KMS-11 (cell line): ENCODE measurements at regions not wholly inside any gene's neighbourhood (a gene's known extent, or its start where the extent isn't known, plus 50 kb on each side); places are given as distances from the start of the nearest gene placed in this dataset.
A peak's percentile ranks its signal among the peaks of the same experiment; 100 is the strongest.

Experiments
- H2AFZ ChIP-seq: fragments of 200-600 bp; sonication (generic); 2 replicates; pipeline ENCODE4 v1.6.1; 2016; ENCODE audit warnings: antibody characterized with exemption, mixed run types, low read depth
- H3K27ac ChIP-seq: fragments of 200-600 bp; sonication (generic); 2 replicates; pipeline ENCODE4 v1.6.1; 2016; ENCODE audit warnings: mild to moderate bottlenecking, mixed run types
- H3K27me3 ChIP-seq: fragments of 200-600 bp; sonication (generic); 2 replicates; pipeline ENCODE4 v1.6.1; 2017; ENCODE audit warnings: mild to moderate bottlenecking, low read depth, mixed run types, moderate library complexity; ENCODE audit not compliant: insufficient read depth
- H3K36me3 ChIP-seq: fragments of 200-600 bp; sonication (generic); 2 replicates; pipeline ENCODE4 v1.6.1; 2017; ENCODE audit warnings: mild to moderate bottlenecking, mixed run types; ENCODE audit not compliant: insufficient read depth
- H3K4me1 ChIP-seq: fragments of 200-600 bp; sonication (generic); 2 replicates; pipeline ENCODE4 v1.6.1; 2016; ENCODE audit warnings: mild to moderate bottlenecking, low read depth, mixed run types; ENCODE audit not compliant: poor library complexity, severe bottlenecking
- H3K4me2 ChIP-seq: fragments of 200-600 bp; sonication (generic); 2 replicates; pipeline ENCODE4 v1.7.0; 2016; ENCODE audit warnings: mild to moderate bottlenecking, mixed run types
- H3K4me3 ChIP-seq: fragments of 200-600 bp; sonication (generic); IDR thresholded peaks from 2 replicates; pipeline ENCODE4 v1.6.1; 2017; ENCODE audit warnings: low read depth, low read length, mixed read lengths; ENCODE audit not compliant: insufficient read depth
- H3K79me2 ChIP-seq: fragments of 200-600 bp; sonication (generic); 2 replicates; pipeline ENCODE4 v1.6.1; 2016; ENCODE audit warnings: low read depth, mixed run types; ENCODE audit not compliant: insufficient read depth
- H3K9ac ChIP-seq: fragments of 200-600 bp; sonication (generic); 2 replicates; pipeline ENCODE4 v1.6.1; 2016; ENCODE audit warnings: mild to moderate bottlenecking, mixed run types
- H4K20me1 ChIP-seq: fragments of 200-600 bp; sonication (generic); 2 replicates; pipeline ENCODE4 v1.6.1; 2016; ENCODE audit warnings: mild to moderate bottlenecking, mixed run types; ENCODE audit not compliant: insufficient read depth
- TF ChIP-seq, protein P1 (sequence below): fragments of 200-600 bp; sonication (generic); conservative IDR thresholded peaks from 2 replicates; pipeline ENCODE4 v1.6.1; 2017; ENCODE audit warnings: low read depth, mild to moderate bottlenecking, antibody characterized with exemption, low read length, moderate library complexity, mixed read lengths

GRCh38 chr7:84337429-84337828, 142.8 kb upstream of the SEMA3A start:
- no peak overlapping the region for H3K9ac ChIP-seq
- TF ChIP-seq, protein P1, sequence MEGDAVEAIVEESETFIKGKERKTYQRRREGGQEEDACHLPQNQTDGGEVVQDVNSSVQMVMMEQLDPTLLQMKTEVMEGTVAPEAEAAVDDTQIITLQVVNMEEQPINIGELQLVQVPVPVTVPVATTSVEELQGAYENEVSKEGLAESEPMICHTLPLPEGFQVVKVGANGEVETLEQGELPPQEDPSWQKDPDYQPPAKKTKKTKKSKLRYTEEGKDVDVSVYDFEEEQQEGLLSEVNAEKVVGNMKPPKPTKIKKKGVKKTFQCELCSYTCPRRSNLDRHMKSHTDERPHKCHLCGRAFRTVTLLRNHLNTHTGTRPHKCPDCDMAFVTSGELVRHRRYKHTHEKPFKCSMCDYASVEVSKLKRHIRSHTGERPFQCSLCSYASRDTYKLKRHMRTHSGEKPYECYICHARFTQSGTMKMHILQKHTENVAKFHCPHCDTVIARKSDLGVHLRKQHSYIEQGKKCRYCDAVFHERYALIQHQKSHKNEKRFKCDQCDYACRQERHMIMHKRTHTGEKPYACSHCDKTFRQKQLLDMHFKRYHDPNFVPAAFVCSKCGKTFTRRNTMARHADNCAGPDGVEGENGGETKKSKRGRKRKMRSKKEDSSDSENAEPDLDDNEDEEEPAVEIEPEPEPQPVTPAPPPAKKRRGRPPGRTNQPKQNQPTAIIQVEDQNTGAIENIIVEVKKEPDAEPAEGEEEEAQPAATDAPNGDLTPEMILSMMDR: no peak
- no peaks in the 10 kb centered on the region for H3K36me3 ChIP-seq
- H3K27ac ChIP-seq: no peak overlapping the region
- H3K4me1 ChIP-seq: peaks cover 24% of the 10 kb centered on the region
- no peak overlapping the region for H3K4me2 ChIP-seq
- H4K20me1 ChIP-seq: no peaks in the 10 kb centered on the region
- no peaks in the 10 kb centered on the region for H3K79me2 ChIP-seq
- H3K27me3 ChIP-seq: no peaks in the 10 kb centered on the region
- H3K4me3 ChIP-seq: no peak overlapping the region
- no peak overlapping the region for H2AFZ ChIP-seq

DNA sequence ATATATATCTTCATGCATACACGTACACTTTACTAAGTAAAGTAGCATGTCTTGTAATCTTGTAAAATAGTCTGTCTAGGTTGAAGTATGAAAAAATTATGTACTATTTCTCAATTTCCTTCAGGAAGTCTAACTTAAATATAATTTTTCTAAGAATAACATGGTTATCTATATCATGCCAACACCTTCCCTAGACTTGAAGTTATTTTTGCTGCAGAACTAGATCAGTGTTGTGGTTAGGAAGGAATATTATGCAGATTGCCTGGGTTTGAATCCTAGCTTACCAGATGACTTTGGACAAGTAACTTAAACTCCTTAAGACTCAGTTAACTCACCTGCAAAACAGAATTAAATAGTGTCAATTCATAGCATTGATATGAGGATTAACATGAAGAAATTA, 142.2 kb upstream of the SEMA3A start:
- Histone ChIP-seq H3K79me2 (no peaks in the 10 kb centered on the region), H2AFZ (peak overlapping the region; percentile 56), H3K27me3 (no peaks in the 10 kb centered on the region), H3K9ac (no peak overlapping the region), H3K4me1 (peaks cover 24% of the 10 kb centered on the region), H3K27ac (peak overlapping the region; percentile 39; the same call in 1 of the 2 replicates), H3K4me2 (peak overlapping the region; percentile 44), H3K36me3 (no peaks in the 10 kb centered on the region), H3K4me3 (no peak overlapping the region), H4K20me1 (no peaks in the 10 kb centered on the region)
- TF ChIP-seq, protein P1: no peak

DNA sequence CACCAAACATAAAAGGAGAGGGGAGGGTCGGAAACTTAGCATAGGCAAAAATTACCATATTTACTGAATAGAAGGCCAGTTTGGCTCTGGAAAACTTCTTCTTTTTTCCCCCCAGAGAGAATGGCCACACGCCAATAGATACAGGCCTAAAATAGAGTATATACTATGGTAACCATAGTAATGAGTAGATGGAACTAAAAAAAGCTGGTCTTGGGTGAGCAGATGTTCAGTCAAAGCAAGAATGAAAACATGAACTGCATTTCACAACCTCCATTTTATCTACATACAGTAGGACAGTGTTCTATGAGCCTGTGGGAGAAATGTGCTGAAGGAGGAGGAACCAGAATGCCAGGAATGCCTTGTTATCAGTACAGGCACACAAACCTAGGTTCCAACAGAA, 141.7 kb upstream of the SEMA3A start:
- TF ChIP-seq, protein P1: no peak
- no peaks in the 10 kb centered on the region for H3K27me3 ChIP-seq
- no peaks in the 10 kb centered on the region for H3K79me2 ChIP-seq
- H3K4me1 ChIP-seq: peaks cover 24% of the 10 kb centered on the region
- no peak overlapping the region for H3K9ac ChIP-seq
- H3K27ac ChIP-seq: peak overlapping the region; percentile 39; the same call in 1 of the 2 replicates
- H3K4me2 ChIP-seq: peak overlapping the region; percentile 44
- H3K4me3 ChIP-seq: no peak overlapping the region
- no peaks in the 10 kb centered on the region for H3K36me3 ChIP-seq
- H4K20me1 ChIP-seq: no peaks in the 10 kb centered on the region
- H2AFZ ChIP-seq: peak overlapping the region; percentile 56

DNA sequence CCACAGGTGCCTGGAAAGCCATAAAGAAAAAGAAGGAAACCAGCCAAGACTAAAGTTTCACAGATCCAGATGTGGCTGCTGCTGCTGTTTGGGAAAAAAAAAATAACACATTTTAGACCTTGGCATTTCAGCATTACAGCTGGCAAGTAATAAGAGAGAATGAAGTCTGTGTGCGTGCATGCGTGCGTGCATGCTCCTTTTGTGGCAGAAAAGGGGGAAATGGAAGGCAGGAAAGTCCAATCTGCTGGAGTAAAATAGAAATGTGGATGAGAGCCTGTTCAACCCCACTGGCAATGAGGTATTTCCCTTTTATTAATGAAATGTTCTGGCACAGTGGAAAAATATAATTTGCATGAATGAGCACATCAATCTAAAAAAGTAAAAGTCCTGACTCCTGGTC, 137.0 kb upstream of the SEMA3A start:
- Histone ChIP-seq H3K27me3 (no peaks in the 10 kb centered on the region), H3K4me1 (peaks cover 18% of the 10 kb centered on the region), H3K27ac (no peak overlapping the region), H3K9ac (no peak overlapping the region), H4K20me1 (no peaks in the 10 kb centered on the region), H3K79me2 (no peaks in the 10 kb centered on the region), H3K4me2 (no peak overlapping the region), H3K36me3 (no peaks in the 10 kb centered on the region), H3K4me3 (no peak overlapping the region), H2AFZ (no peak overlapping the region)
- TF ChIP-seq, protein P1: no peak

DNA sequence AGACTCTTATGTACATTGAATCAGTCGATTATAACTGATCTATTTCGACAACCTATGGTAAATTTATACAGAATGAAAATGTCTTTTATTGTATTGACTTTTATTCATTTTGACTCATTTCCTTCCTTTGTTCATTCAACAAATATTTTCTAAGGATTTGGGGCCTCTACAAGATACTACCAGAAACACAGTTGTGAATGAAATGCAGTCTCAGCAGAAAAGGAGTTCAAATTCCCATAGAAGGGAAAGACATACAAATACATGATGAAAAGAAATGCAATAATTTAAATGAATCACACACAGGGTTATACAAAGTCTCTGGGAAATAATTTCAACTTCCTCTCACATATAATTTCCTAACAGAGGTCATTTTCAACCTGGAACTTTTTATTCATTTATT, 134.0 kb upstream of the SEMA3A start:
- Histone ChIP-seq H3K27ac (no peak overlapping the region), H3K4me2 (no peak overlapping the region), H3K4me1 (no peaks in the 10 kb centered on the region), H3K36me3 (no peaks in the 10 kb centered on the region), H3K9ac (no peak overlapping the region), H3K79me2 (no peaks in the 10 kb centered on the region), H4K20me1 (no peaks in the 10 kb centered on the region), H3K4me3 (no peak overlapping the region), H2AFZ (no peak overlapping the region), H3K27me3 (no peaks in the 10 kb centered on the region)
- TF ChIP-seq, protein P1: no peak
